ENCODE measurements at regions not wholly inside any gene's neighbourhood (a gene's known extent, or its start where the extent isn't known, plus 50 kb on each side); places are given as distances from the start of the nearest gene placed in this dataset.

DNA sequence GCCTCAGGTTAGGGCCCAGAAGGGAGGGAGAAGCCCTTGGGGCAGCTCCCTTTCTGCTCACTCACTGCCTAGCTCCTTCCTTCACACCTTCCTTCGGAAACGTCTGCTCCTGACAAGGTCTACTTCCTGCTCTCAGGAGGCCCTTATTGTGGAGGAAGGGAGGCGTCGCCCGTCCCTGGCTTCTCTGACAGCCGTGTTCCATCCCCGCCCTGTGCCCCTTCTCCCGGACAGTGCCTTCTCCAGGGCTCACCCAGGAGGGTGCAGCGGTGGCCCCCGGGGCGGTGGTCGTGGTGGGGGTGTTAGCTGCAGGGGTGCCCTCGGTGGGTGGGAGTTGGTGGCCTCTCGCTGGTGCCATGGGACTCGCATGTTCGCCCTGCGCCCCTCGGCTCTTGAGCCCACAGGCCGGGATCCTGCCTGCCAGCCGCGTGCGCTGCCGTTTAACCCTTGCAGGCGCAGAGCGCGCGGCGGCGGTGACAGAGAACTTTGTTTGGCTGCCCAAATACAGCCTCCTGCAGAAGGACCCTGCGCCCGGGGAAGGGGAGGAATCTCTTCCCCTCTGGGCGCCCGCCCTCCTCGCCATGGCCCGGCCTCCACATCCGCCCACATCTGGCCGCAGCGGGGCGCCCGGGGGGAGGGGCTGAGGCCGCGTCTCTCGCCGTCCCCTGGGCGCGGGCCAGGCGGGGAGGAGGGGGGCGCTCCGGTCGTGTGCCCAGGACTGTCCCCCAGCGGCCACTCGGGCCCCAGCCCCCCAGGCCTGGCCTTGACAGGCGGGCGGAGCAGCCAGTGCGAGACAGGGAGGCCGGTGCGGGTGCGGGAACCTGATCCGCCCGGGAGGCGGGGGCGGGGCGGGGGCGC lies 231.9 kb downstream of the SEC14L1 start:
- peaks cover 4% of the 10 kb centered on the region for H3K27me3 Mint-ChIP-seq
- H3K4me1 Mint-ChIP-seq = peaks cover 10 to 63% (median 37%) of the 10 kb centered on the region in 4 donors
- no peaks in the 10 kb centered on the region for H3K27me3 ChIP-seq (ENCODE audit: control insufficient read depth, insufficient read depth, low read length)
- no peaks in the 10 kb centered on the region for H3K36me3 Mint-ChIP-seq
- DNase-seq = peak; percentile 55 to 74 (median 62)
- no peaks in the 10 kb centered on the region for H3K9me3 Mint-ChIP-seq
- H3K4me3 ChIP-seq (ENCODE audit: low read depth, low read length) = peak overlapping the region; percentile 26
- H3K27ac Mint-ChIP-seq = peak overlapping the region; percentile 14 to 91 (median 65)
- no peaks in the 10 kb centered on the region for H3K36me3 ChIP-seq (ENCODE audit: control insufficient read depth, insufficient read depth, low read length)
- peak; percentile 33 to 35 for ATAC-seq (ENCODE audit: low read depth in 2 of 2)
- H3K4me1 ChIP-seq (ENCODE audit: control insufficient read depth, insufficient read depth, low read length, poor library complexity, severe bottlenecking) = peaks cover 48% of the 10 kb centered on the region
- peak overlapping the region; percentile 60 for H3K27ac ChIP-seq (ENCODE audit: insufficient read depth, low read length, poor library complexity, severe bottlenecking)
- no peaks in the 10 kb centered on the region for H3K9me3 ChIP-seq (ENCODE audit: control insufficient read depth in 2 of 2, low read length in 2 of 2)
- peak overlapping the region; percentile 82 to 92 (median 88) for H3K4me3 Mint-ChIP-seq

- Histone ChIP-seq H3K27me3 (ENCODE audit: control insufficient read depth, insufficient read depth, low read length) (no peaks in the 10 kb centered on the region), H3K4me1 (ENCODE audit: control insufficient read depth, insufficient read depth, low read length, poor library complexity, severe bottlenecking) (peaks cover 56% of the 10 kb centered on the region), H3K4me3 (ENCODE audit: low read depth, low read length) (peak overlapping the region; percentile 73), H3K9me3 (ENCODE audit: control insufficient read depth in 2 of 2, low read length in 2 of 2) (no peaks in the 10 kb centered on the region), H3K36me3 (ENCODE audit: control insufficient read depth, insufficient read depth, low read length) (no peaks in the 10 kb centered on the region), H3K27ac (ENCODE audit: insufficient read depth, low read length, poor library complexity, severe bottlenecking) (peak overlapping the region; percentile 67)
- ATAC-seq (ENCODE audit: low read depth in 2 of 2) = peak in 1 of 2 donors; percentile 10
- H3K36me3 Mint-ChIP-seq = peaks cover 3% of the 10 kb centered on the region
- H3K4me3 Mint-ChIP-seq = peak overlapping the region; percentile 96 to 100 (median 99)
- H3K27ac Mint-ChIP-seq = peak overlapping the region in 2 of 3 donors; percentile 76 to 97
- DNase-seq = peak in 2 of 3 donors; percentile 40 to 47
- peaks cover 10 to 70% (median 44%) of the 10 kb centered on the region in 4 donors for H3K4me1 Mint-ChIP-seq
- peaks cover 4% of the 10 kb centered on the region for H3K27me3 Mint-ChIP-seq
- H3K9me3 Mint-ChIP-seq = no peaks in the 10 kb centered on the region
Measured at GRCh38 chr17:77373299-77374169, 232.8 kb downstream of the SEC14L1 start.

- peaks cover 10 to 78% (median 46%) of the 10 kb centered on the region in 4 donors for H3K4me1 Mint-ChIP-seq
- Histone ChIP-seq H3K4me3 (ENCODE audit: low read depth, low read length) (peak overlapping the region; percentile 73), H3K36me3 (ENCODE audit: control insufficient read depth, insufficient read depth, low read length) (no peaks in the 10 kb centered on the region), H3K4me1 (ENCODE audit: control insufficient read depth, insufficient read depth, low read length, poor library complexity, severe bottlenecking) (peaks cover 63% of the 10 kb centered on the region), H3K27me3 (ENCODE audit: control insufficient read depth, insufficient read depth, low read length) (no peaks in the 10 kb centered on the region), H3K27ac (ENCODE audit: insufficient read depth, low read length, poor library complexity, severe bottlenecking) (peak overlapping the region; percentile 67), H3K9me3 (ENCODE audit: control insufficient read depth in 2 of 2, low read length in 2 of 2) (no peaks in the 10 kb centered on the region)
- peaks cover 4% of the 10 kb centered on the region for H3K27me3 Mint-ChIP-seq
- H3K36me3 Mint-ChIP-seq = peaks cover 3% of the 10 kb centered on the region
- peak overlapping the region; percentile 96 to 100 (median 99) for H3K4me3 Mint-ChIP-seq
- H3K9me3 Mint-ChIP-seq = no peaks in the 10 kb centered on the region
- peak; percentile 61 to 78 (median 65) for DNase-seq
- H3K27ac Mint-ChIP-seq = peak overlapping the region; percentile 76 to 97 (median 95)
- ATAC-seq (ENCODE audit: low read depth in 2 of 2) = peak; percentile 53 to 55
Measured at GRCh38 chr17:77374170-77374936, 233.6 kb downstream of the SEC14L1 start.

GRCh38 chr17:77375108-77375916 lies 234.5 kb downstream of the SEC14L1 start:
- ATAC-seq (ENCODE audit: low read depth in 2 of 2) = no peak

DNA sequence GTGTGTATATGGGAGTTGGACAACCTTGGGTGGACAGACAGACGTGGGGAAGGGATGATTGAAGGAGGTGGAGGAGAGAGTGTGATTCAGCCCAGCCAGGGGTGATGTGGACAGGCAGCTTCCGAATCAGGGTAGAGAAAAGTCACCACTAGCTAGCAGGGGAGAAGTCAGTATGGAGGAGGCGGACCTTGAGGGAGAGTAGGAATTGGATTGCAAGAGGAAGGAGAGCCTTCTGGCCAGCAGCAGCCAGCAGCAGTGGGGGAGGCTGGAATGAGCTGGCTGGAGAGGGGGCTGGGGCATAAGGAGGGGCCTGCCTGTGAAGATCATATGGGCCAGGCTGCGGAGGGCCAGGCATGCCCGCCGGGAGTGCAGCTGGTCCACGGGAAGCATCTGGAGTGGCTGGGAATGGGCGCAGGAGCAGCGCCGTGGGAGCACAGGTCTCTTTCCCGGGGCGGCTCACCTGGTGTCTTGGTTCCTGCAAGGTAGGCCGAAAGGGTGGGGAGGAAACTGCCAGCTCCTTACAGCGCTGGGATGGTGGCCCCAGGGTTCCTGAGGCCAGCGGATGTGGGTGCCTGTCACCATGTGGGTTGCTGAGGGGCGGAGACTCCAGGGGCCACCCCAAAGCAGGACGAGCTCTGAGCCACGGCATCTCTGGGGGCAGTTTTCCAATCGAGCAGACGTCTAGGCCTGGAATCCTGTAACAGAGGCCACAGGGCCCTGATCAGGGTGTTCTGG lies 235.3 kb downstream of the SEC14L1 start:
- ATAC-seq (ENCODE audit: low read depth in 2 of 2) = peak; percentile 72
- peak overlapping the region; percentile 73 for H3K4me3 ChIP-seq (ENCODE audit: low read depth, low read length)
- H3K4me1 Mint-ChIP-seq = peaks cover 10 to 85% (median 44%) of the 10 kb centered on the region in 4 donors

More at GRCh38 chr17:77375108-77375916, 234.5 kb downstream of the SEC14L1 start:
- H3K4me3 Mint-ChIP-seq = peak overlapping the region; percentile 96 to 100 (median 99)
- Histone ChIP-seq H3K36me3 (ENCODE audit: control insufficient read depth, insufficient read depth, low read length) (no peaks in the 10 kb centered on the region), H3K27ac (ENCODE audit: insufficient read depth, low read length, poor library complexity, severe bottlenecking) (peak overlapping the region; percentile 67), H3K9me3 (ENCODE audit: control insufficient read depth in 2 of 2, low read length in 2 of 2) (no peaks in the 10 kb centered on the region), H3K27me3 (ENCODE audit: control insufficient read depth, insufficient read depth, low read length) (no peaks in the 10 kb centered on the region), H3K4me3 (ENCODE audit: low read depth, low read length) (peak overlapping the region; percentile 73), H3K4me1 (ENCODE audit: control insufficient read depth, insufficient read depth, low read length, poor library complexity, severe bottlenecking) (peaks cover 70% of the 10 kb centered on the region)
- peaks cover 10 to 85% (median 47%) of the 10 kb centered on the region in 4 donors for H3K4me1 Mint-ChIP-seq
- H3K27me3 Mint-ChIP-seq = peaks cover 4% of the 10 kb centered on the region
- H3K27ac Mint-ChIP-seq = peak overlapping the region; percentile 76 to 96 (median 89)
- no peak for DNase-seq
- H3K36me3 Mint-ChIP-seq = peaks cover 3% of the 10 kb centered on the region
- H3K9me3 Mint-ChIP-seq = no peaks in the 10 kb centered on the region

DNA sequence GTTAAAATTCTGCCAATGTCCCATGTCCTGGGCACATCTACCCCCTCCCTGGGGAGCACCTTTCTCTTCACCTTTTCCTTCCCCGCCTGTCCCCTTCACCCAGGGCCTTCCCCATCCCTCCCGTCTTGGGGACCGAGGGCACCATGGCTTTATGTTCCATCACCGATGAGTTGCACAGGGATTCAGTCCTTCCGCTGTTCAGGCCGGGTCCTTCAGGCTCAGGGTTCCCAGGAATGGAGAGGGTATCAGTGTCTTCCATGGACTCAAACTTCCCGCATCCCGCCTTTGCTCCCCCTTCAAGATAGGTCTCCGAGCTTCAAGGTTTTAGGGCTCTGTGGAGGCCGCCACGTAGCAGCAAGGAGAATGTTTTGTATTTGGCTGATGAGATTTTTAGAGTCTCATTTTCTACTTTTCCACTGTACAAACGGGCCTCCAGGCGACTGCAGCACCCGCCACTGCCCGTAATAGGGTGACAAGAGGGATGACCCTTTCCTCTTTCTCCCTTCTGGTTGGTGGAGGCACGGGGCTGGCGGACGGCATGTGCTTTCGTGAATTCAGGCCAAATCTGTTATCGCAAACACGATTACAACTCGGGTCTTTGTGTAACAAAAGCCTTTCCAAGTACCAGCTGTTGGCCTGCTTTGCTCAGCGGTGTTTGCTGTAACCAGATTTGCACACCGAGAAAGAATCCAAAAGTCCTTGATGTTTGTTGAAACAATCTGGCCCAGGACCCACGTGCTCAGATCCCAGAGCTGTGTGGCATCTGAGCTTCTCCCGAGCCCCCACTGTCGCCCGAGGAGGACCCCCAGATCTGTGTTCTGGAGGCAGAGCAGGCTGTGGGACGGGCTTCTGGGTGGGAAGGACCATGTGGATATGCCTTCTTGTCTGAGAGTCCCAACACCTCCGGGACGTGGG lies 236.3 kb downstream of the SEC14L1 start:
- Histone ChIP-seq H3K4me3 (ENCODE audit: low read depth, low read length) (no peak overlapping the region), H3K36me3 (ENCODE audit: control insufficient read depth, insufficient read depth, low read length) (no peaks in the 10 kb centered on the region), H3K9me3 (ENCODE audit: control insufficient read depth in 2 of 2, low read length in 2 of 2) (no peaks in the 10 kb centered on the region), H3K27me3 (ENCODE audit: control insufficient read depth, insufficient read depth, low read length) (no peaks in the 10 kb centered on the region), H3K4me1 (ENCODE audit: control insufficient read depth, insufficient read depth, low read length, poor library complexity, severe bottlenecking) (peaks cover 81% of the 10 kb centered on the region), H3K27ac (ENCODE audit: insufficient read depth, low read length, poor library complexity, severe bottlenecking) (peak overlapping the region; percentile 67)
- no peak for DNase-seq
- Mint-ChIP-seq H3K9me3 (no peaks in the 10 kb centered on the region), H3K36me3 (peaks cover 3% of the 10 kb centered on the region), H3K4me1 (peaks cover 10 to 85% (median 46%) of the 10 kb centered on the region in 4 donors), H3K4me3 (peak overlapping the region; percentile 96 to 100 (median 99)), H3K27ac (peak overlapping the region; percentile 49 to 96 (median 76)), H3K27me3 (no peaks in the 10 kb centered on the region)
- no peak for ATAC-seq (ENCODE audit: low read depth in 2 of 2)

More for the DNA sequence above, 235.3 kb downstream of the SEC14L1 start:
- no peaks in the 10 kb centered on the region for H3K27me3 ChIP-seq (ENCODE audit: control insufficient read depth, insufficient read depth, low read length)
- Mint-ChIP-seq H3K36me3 (peaks cover 3% of the 10 kb centered on the region), H3K9me3 (no peaks in the 10 kb centered on the region), H3K4me3 (peak overlapping the region; percentile 96 to 100 (median 99)), H3K27ac (peak overlapping the region; percentile 76 to 96 (median 84)), H3K27me3 (no peaks in the 10 kb centered on the region)
- peak; percentile 44 to 87 (median 70) for DNase-seq
- no peaks in the 10 kb centered on the region for H3K9me3 ChIP-seq (ENCODE audit: control insufficient read depth in 2 of 2, low read length in 2 of 2)
- H3K4me1 ChIP-seq (ENCODE audit: control insufficient read depth, insufficient read depth, low read length, poor library complexity, severe bottlenecking) = peaks cover 77% of the 10 kb centered on the region
- no peaks in the 10 kb centered on the region for H3K36me3 ChIP-seq (ENCODE audit: control insufficient read depth, insufficient read depth, low read length)
- peak overlapping the region; percentile 67 for H3K27ac ChIP-seq (ENCODE audit: insufficient read depth, low read length, poor library complexity, severe bottlenecking)
